ENCODE measurements at regions not wholly inside any gene's neighbourhood (a gene's known extent, or its start where the extent isn't known, plus 50 kb on each side); places are given as distances from the start of the nearest gene placed in this dataset.
A peak's percentile ranks its signal among the peaks of the same experiment; 100 is the strongest.

GRCh38 chr1:2916706-2917105, 104.6 kb upstream of the ACTRT2 start:
- no peak for DNase-seq (ENCODE audit: low read depth in 2 of 2)

- no peak for DNase-seq (ENCODE audit: low read depth in 2 of 2)
Measured at GRCh38 chr1:2917284-2917683, 104.0 kb upstream of the ACTRT2 start.

- DNase-seq (ENCODE audit: low read depth in 2 of 2): no peak
Measured at GRCh38 chr1:2918441-2918840, 102.8 kb upstream of the ACTRT2 start.

- DNase-seq (ENCODE audit: low read depth in 2 of 2): no peak
Measured at GRCh38 chr1:2919841-2920240, 101.4 kb upstream of the ACTRT2 start.

- DNase-seq (ENCODE audit: low read depth in 2 of 2): no peak
Measured at GRCh38 chr1:2920421-2921015, 100.7 kb upstream of the ACTRT2 start.

GRCh38 chr1:2921970-2922686, 99.1 kb upstream of the ACTRT2 start:
- DNase-seq (ENCODE audit: low read depth in 2 of 2): peak in 1 of 2 donors; percentile 41

GRCh38 chr1:2923351-2923750, 97.9 kb upstream of the ACTRT2 start:
- no peak for DNase-seq (ENCODE audit: low read depth in 2 of 2)

- no peak for DNase-seq (ENCODE audit: low read depth in 2 of 2)
Measured at GRCh38 chr1:2925291-2925690, 96.0 kb upstream of the ACTRT2 start.

- no peak for DNase-seq (ENCODE audit: low read depth in 2 of 2)
Measured at GRCh38 chr1:2925918-2926317, 95.3 kb upstream of the ACTRT2 start.

- no peak for DNase-seq (ENCODE audit: low read depth in 2 of 2)
Measured at GRCh38 chr1:2926447-2927055, 94.7 kb upstream of the ACTRT2 start.

GRCh38 chr1:2927393-2928360, 93.6 kb upstream of the ACTRT2 start:
- DNase-seq (ENCODE audit: low read depth in 2 of 2): no peak

GRCh38 chr1:2928366-2929325, 92.6 kb upstream of the ACTRT2 start:
- no peak for DNase-seq (ENCODE audit: low read depth in 2 of 2)

GRCh38 chr1:2929335-2929734, 91.9 kb upstream of the ACTRT2 start:
- no peak for DNase-seq (ENCODE audit: low read depth in 2 of 2)

GRCh38 chr1:2930016-2930815, 91.1 kb upstream of the ACTRT2 start:
- no peak for DNase-seq (ENCODE audit: low read depth in 2 of 2)

- DNase-seq (ENCODE audit: low read depth in 2 of 2): no peak
Measured at GRCh38 chr1:2930913-2931723, 90.1 kb upstream of the ACTRT2 start.

- DNase-seq (ENCODE audit: low read depth in 2 of 2): no peak
Measured at GRCh38 chr1:2931724-2932401, 89.4 kb upstream of the ACTRT2 start.

GRCh38 chr1:2932671-2933350, 88.5 kb upstream of the ACTRT2 start:
- DNase-seq (ENCODE audit: low read depth in 2 of 2): no peak

Measured in stimulated activated CD4-positive, alpha-beta T cell treated with anti-CD3 and anti-CD28 coated beads, Interleukin-15, amount 100 ng/mL, for 48 hours (primary cell).